Bronchial epithelial cell (primary cell): ENCODE measurements at regions not wholly inside any gene's neighbourhood (a gene's known extent, or its start where the extent isn't known, plus 50 kb on each side); places are given as distances from the start of the nearest gene placed in this dataset.

ENCODE experiments used
- DNase-seq: peaks from one replicate; pipeline ENCODE4 v3.0.0-alpha.2; 2010; ENCODE audit warnings: low read depth
- FAIRE-seq: peaks from 2 replicates; lab custom pipeline; 2011; peaks lifted over from hg19 to GRCh38; lab: Jason Lieb, UNC
- H3K27me3 ChIP-seq: 2 replicates; pipeline ENCODE4 v1.5.1; 2011; ENCODE audit warnings: low read length; ENCODE audit not compliant: control insufficient read depth, insufficient read depth
- H3K36me3 ChIP-seq: 2 replicates; pipeline ENCODE4 v1.5.1; 2011; ENCODE audit warnings: low read length; ENCODE audit not compliant: control insufficient read depth, insufficient read depth
- H3K4me3 ChIP-seq: 2 replicates; pipeline ENCODE4 v1.5.1; 2011; ENCODE audit warnings: mild to moderate bottlenecking, low read depth, low read length, control low read depth
- CTCF ChIP-seq: IDR thresholded peaks from 2 replicates; pipeline ENCODE4 v1.5.1; 2011; ENCODE audit warnings: mild to moderate bottlenecking, moderate library complexity, low read length, control low read depth, inconsistent platforms; ENCODE audit not compliant: insufficient read depth, severe bottlenecking

GRCh38 chr7:33729726-33730125, 175.6 kb upstream of the BMPER start:
- Histone ChIP-seq H3K36me3 (no peaks in the 10 kb centered on the region), H3K4me3 (no peak overlapping the region), H3K27me3 (no peaks in the 10 kb centered on the region)
- TF ChIP-seq CTCF, result no peak
- DNase-seq (no peak), FAIRE-seq (no peak)

- no peaks in the 10 kb centered on the region for H3K27me3 ChIP-seq
- FAIRE-seq (no peak), DNase-seq (no peak)
- H3K4me3 ChIP-seq, result no peak overlapping the region
- H3K36me3 ChIP-seq, result no peaks in the 10 kb centered on the region
- no peak for TF ChIP-seq CTCF
Observed at GRCh38 chr7:33730958-33731357, 174.4 kb upstream of the BMPER start.

GRCh38 chr7:33731912-33732311, 173.4 kb upstream of the BMPER start:
- Histone ChIP-seq H3K4me3 (no peak overlapping the region), H3K36me3 (no peaks in the 10 kb centered on the region), H3K27me3 (no peaks in the 10 kb centered on the region)
- DNase-seq, result no peak
- TF ChIP-seq CTCF, result no peak
- FAIRE-seq, result no peak

GRCh38 chr7:33732462-33732861, 172.9 kb upstream of the BMPER start:
- FAIRE-seq (no peak), DNase-seq (no peak)
- no peak for TF ChIP-seq CTCF
- no peak overlapping the region for H3K4me3 ChIP-seq
- H3K36me3 ChIP-seq, result no peaks in the 10 kb centered on the region
- no peaks in the 10 kb centered on the region for H3K27me3 ChIP-seq

- DNase-seq, result peak; percentile 49
- FAIRE-seq, result no peak
Observed at GRCh38 chr7:33733870-33734650, 171.3 kb upstream of the BMPER start.

More at GRCh38 chr7:33733870-33734650, 171.3 kb upstream of the BMPER start:
- H3K27me3 ChIP-seq, result no peaks in the 10 kb centered on the region
- no peaks in the 10 kb centered on the region for H3K36me3 ChIP-seq
- no peak overlapping the region for H3K4me3 ChIP-seq
- TF ChIP-seq CTCF, result no peak
